ENCODE measurements at regions not wholly inside any gene's neighbourhood (a gene's known extent, or its start where the extent isn't known, plus 50 kb on each side); places are given as distances from the start of the nearest gene placed in this dataset.
"Not testable (repeated sequence)": the region's sequence is repeated elsewhere in the genome, so short reads cannot be mapped to it uniquely, and the experiment has no call there.

DNA sequence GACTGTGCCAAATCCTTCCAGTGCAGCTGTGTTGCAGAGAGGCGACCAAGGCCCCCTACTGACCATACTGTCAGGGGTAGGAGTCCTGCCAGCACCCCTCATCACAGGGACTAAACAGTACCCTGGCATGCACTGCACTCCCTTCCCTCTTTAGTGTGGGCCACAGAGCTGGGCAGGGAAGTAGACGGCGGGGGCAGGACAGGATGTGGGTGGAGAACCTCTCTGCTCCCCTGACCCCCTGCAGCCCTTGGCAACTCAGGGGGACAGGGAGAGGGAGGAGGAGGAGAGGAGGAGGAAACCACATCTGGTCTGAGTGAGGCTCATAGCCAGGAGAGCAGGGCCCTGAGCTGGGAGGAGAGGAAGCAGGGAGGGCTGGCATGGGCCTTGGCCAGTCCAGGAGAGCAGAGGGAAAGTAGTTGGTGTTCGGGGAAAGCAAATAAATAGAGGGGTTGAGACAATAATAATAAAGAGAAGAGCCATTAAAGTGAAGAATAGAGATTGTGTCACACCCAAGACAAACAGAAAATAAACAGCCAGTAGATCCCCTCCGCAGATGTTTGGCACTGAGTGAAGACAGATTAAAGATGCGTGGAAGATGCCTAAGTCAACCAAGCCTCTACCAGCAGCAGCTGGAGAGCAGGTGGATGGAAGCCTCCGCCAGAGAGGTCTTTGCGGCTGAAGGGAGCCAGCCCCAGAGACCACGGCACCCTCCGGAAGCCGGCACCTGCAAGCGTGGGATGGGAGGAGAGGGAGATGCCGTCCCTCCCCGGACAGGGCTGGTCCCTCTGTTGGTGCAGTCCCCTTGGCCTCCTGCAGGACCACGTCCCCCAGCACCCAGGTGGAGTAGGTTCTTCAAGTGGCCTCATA, 61.5 kb downstream of the RPUSD4 start:
- DNase-seq = peak; percentile 84

DNA sequence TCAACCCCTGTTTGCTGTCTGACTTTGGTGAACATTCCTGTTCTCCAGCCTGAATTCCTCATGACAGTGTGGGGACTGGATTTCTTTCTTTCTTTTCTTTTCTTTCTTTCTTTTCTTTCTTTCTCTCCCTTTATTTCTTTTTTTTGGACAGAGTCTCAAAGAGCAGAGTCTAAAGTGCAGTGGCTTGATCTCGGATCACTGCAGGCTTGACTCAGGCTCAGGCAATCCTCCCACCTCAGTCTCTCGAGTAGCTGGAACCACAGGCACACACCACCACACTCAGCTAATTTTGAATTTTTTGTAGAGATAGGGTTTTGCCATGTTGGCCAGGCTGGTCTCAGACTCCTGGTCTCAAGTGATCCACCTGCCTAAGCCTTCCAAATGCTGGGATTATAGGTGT, 63.1 kb downstream of the RPUSD4 start:
- no peak for DNase-seq

DNA sequence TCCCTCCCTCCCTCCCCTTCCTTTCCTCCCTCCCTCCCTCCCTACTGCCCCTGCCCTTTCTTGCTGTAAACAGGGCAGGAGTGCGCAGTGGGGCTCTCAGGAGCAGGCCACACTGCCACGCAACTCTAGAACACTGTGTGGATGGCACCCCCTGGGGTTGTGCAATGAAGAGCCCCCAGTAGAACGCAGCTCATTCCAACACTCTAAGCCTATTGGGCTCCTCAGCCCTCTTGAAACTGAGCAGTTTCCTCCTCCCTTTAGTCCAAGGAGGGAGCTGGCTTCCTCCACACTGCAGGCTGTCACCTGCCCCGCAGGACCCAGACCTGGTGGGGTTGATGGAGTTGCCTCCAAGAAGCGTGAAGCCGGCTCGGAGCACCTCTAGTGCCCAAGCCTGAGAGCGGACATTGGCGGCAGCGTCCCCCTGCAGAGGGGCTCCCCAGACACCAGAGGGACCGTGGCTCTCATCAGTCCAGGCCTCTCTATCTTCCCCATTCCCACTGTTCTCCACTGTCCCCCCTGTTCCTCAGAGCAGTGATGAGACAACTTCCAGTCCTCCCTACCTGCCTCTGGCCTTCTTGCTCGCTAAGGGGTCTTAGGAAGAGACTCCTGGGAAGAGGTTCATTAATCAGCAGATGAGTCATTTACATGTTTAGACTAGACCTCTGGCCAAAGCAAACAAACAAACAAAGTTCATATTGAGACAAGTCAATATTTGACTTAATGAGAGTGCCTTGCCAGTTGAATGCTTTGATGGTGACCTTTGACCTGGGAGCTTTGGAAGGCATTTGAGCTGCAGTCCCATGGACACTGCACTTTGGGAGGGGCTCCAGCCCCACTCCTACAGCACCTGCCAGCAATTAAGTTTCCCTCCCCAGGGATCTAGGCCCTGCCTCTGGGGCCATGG, 64.0 kb downstream of the RPUSD4 start:
- DNase-seq = peak; percentile 59

DNA sequence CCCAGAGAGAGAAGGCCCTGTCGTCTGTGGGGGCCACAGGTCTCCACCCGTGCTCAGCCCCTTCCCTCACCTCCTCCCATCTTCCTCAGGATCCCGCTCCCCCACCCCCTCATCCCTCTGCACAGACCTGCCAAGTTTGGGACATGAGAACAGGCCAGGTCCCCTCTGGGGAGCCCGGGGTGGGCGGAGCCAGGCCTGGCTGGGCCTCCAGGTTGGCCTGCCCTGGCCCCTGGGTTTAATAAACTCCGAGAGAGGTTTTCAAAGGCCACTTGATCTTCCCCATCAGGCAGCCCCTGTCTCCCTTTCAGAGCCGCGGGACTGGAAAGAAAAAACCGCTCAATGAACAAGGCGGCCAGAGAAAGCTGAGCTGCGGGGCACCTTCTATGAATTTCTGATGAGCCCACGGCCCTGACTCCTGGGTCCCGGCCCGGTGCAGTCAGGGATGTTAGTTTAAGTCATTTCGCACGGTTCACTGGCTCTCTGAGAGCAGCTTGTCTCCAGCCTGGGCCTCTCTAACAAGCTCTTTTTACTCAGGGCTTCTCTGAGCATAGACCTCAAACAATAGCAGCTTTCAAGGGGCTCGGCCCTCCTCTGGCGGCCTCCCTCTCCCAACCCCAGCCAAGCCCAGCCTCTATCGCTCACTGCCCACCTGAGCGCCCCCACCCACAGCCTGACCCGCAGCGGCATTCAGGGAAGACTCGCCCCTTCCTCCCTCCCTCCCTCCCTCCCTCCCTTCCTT, 64.8 kb downstream of the RPUSD4 start:
- DNase-seq = peak; percentile 95

GRCh38 chr11:126145954-126146353, 65.5 kb downstream of the RPUSD4 start:
- no peak for DNase-seq

GRCh38 chr11:126143491-126143890, 68.0 kb downstream of the RPUSD4 start:
- not testable (repeated sequence) for DNase-seq

GRCh38 chr11:126140926-126141280, 70.5 kb downstream of the RPUSD4 start:
- peak; percentile 88 for DNase-seq

- no peak for DNase-seq
Measured at GRCh38 chr11:126140201-126140925, 71.1 kb downstream of the RPUSD4 start.

DNA sequence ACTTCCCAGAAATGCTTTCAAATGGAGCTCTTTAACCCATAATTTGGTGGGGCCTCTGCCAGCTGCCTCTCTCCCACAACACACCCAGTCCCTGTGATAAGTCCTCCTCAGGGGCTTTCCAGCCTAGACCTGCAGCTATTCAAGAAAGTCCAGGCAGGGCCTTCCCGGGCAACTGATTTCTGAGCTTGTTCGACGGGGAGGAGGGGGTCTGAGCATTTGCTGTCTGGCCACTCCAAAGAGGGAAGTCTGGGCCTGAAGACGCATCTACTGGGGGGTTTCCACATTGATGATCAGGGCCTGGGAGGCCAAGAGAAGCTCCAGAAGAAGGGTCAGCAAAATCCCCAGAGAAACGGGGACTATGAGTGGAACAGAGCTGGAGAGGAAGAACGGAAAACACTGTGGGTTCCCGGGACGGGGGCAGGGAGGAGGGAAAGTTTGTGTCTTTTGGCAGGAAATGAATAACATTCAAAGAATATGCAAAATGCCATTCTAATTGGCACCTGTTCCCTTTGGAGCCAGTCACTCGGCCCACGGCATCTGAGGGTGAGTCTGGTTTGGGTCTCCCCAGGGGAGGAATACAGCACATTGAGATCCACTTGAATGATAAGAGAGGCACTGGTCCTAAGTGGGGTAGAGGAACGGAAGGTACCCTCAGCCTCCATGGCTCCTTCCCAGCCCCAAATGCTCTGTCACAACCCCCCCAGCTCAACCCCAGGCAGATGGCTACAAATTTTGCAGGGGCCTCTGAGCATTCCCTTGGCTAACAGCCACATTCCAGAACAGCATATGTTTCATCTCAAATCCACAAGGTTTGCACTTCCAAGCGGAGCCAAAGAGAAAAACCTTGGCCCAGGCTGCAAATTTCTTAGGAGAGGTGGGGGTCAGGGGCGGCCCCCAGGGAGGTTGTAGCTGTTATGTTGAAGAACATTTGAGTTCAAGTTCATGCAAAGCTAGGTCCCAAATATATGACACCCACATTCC, 72.0 kb downstream of the RPUSD4 start:
- no peak for DNase-seq

DNA sequence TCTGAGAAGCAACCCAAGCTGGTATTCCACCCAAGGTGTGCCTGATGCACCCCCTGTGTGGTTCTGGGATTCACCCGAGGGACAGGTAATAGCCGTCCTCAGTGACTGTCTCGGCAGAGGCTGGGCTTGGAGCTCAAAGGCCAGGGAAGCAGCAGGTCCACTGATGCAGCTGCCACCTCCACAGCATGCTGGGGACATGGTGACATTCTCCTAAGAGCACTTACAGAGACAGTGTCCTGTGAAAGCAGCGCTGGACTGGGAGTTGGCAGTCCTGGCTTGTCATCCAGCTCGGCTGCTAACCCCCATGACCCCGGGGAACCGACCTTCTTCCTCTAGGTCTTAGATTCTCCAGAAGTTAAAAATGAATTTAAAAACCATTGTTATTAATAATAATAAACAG, 72.8 kb downstream of the RPUSD4 start:
- no peak for DNase-seq

DNA sequence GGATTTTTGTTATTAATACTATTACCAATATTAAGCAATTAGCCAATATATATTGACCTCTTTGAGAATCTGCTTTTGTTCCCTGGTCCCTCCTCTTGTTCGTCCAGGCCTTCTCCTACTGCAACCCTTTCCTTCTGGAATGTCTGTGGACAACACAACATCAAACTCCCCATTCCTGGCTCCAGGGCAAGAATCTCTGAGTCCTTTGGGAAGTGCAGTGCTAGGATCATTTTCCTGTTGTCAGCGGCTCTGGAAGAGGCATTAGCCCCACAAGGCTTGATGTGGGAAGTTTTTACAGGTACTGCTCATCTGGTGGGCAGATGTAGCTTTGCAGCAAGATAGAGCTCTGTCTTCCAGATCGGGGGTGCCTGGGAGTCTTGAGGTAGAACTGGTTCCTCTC, 74.3 kb downstream of the RPUSD4 start:
- no peak for DNase-seq

DNA sequence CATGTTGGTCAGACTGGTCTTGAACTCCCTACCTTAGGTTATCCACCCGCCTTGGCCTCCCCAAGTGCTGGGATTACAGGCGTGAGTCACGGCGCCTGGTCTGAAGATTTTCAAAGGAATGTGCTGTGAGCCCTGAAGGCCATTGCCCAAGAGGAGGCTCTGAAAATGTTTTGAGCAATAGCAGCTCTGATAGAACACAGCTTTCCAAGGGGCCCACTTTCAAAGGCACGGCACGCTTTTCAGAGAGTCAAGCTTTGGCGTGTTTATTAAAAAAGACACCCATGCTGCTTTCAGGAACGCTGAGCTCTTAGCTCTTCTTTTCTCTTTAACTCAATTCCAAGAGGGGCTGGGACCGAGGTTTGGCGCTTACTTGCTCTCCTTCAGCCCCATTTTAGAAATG, 73.8 kb upstream of the CDON start:
- DNase-seq = no peak

DNA sequence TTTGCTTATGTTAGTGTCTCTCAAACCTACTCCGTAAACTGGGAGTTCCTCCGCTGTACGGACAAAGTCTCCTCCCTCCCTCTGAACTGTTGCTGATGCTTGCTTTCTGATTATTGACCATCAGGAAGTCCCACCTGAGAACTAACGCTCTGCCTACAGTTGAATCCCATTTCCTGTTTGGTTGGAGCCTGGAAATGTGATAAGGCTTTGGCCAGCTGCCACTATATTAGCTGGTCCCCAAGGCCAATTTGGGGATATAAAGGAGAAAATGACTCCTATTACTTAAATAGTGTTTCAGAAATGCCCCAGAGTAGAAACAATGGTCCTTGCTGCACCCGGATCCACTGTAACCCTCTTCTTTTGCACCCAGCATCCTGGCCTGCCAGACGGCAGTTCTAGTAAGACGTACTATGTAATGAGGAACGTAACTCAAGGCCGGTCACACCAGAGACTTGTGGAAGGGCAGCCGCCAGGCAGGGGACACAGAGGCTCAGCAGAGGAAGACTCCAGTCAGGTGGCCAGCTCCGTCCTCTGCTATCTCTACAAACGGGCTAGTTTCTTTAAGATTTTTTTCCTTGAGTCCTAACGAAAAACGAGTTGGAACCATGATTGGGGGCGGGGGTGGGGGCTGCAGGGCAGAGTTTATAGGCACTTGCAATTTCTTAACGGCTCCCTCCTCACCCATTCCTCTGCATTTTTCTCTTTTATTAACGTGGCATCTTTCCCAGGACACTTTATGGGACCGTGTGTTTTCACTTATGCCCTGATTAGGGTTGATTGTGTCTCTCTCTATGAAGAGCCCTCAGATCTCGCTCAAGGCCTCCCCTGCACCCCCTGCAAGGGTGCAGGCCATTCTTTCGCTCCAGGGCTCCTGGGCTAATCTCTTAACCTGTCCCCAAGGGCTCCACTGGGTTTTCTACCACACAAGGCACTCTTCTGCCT, 72.8 kb upstream of the CDON start:
- DNase-seq = peak; percentile 38

DNA sequence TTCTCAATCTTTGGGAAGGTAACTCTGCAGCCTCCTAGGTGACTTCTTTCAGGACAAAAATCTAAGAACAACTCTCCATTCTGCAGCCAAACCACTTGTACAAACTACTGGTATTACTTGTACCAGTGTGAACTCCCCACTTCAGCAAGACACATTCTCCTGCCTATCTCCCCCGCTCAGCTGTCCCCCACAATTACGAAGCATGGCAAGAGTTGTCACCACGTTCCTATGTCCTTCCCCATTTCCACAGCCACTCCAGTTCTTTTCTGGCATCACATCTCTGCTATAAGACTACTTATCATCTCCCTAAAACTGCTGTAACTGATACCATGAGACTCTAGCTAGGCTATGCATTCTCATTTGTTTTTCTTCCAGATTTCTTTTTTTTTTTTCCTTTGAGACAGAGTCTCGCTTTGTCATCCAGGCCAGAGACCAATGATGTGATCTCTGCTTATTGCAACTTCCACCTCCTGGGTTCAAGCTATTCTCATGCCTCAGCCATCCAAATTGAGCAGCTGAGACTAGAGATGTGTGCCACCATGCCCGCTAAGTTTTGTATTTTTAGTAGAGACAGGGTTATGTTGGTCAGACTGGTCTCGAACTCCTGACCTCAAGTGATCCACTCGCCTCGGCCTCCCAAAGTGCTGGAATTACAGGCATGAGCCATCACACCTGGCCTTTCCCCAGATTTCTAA, 71.9 kb upstream of the CDON start:
- no peak for DNase-seq

DNA sequence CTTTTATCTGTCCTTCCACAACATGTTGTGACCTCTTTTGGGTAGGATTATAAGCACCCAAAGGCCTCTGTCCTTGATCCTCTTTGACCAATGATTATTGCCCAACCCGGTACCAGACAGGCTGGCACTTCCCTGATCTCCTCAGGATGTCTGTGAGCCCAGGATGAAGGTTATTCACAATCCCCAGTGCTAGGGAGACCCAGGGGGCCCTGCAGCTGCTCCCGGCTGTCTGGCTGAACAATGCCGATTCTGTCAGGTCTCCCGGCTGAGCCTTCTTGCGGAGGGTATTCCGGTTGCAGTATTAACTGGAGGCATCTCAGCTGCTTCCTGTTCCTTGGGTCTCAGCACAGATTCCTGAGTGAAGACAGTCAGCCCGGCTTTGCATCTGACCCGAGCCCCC, 71.2 kb upstream of the CDON start:
- no peak for DNase-seq

DNA sequence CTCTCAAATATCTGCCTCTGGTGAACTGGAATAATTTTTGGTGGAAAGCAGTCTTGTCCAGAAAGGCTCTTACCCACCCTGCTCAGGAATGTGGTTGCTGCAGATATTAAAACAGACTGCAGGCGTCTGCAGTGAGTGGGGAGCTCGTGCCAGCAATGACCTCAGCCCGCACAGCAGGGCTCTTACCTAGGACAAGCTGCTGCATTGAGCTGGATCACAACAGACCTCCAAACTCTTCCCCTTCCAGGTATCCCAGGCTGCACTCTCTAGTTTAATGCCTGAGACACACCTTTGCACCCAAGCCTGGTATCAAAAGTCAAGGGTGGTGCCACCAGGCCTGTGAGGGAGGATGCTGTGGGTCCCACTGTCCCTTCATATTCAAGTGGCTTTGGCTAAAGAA, 69.7 kb upstream of the CDON start:
- peak; percentile 58 for DNase-seq

DNA sequence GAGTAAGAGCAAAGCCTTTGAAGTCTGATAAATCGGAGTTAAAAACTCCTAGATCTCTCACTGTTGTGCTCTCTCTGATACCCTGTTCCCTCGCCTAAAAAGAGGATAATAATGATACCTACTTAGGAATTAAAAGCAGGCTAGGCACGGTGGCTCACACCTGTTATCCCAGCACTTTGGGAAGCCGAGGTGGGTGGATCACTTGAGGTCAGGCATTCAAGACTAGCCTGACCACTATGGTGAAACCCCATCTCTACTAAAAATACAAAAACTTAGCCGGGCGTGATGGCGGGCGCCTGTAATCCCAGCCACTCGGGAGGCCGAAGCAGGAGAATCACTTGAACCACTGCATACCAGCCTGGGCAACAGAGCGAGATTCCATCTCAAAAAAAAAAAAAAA, 68.1 kb upstream of the CDON start:
- DNase-seq = not testable (repeated sequence)

GRCh38 chr11:126129727-126130671, 67.3 kb upstream of the CDON start:
- peak; percentile 94 for DNase-seq
